ENCODE measurements at regions not wholly inside any gene's neighbourhood (a gene's known extent, or its start where the extent isn't known, plus 50 kb on each side); places are given as distances from the start of the nearest gene placed in this dataset.

- DNase-seq (ENCODE audit: extremely low read depth, insufficient read length) = no peak
- TF ChIP-seq, protein P1, sequence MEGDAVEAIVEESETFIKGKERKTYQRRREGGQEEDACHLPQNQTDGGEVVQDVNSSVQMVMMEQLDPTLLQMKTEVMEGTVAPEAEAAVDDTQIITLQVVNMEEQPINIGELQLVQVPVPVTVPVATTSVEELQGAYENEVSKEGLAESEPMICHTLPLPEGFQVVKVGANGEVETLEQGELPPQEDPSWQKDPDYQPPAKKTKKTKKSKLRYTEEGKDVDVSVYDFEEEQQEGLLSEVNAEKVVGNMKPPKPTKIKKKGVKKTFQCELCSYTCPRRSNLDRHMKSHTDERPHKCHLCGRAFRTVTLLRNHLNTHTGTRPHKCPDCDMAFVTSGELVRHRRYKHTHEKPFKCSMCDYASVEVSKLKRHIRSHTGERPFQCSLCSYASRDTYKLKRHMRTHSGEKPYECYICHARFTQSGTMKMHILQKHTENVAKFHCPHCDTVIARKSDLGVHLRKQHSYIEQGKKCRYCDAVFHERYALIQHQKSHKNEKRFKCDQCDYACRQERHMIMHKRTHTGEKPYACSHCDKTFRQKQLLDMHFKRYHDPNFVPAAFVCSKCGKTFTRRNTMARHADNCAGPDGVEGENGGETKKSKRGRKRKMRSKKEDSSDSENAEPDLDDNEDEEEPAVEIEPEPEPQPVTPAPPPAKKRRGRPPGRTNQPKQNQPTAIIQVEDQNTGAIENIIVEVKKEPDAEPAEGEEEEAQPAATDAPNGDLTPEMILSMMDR (IDR thresholded peaks at IDR 0.05; ENCODE audit: insufficient read depth, low read length, poor library complexity, severe bottlenecking) = peak; percentile 32
- Histone ChIP-seq H3K27me3 (replicated peaks; ENCODE audit: control insufficient read depth, insufficient read depth, low read length) (no peaks in the 10 kb centered on the region), H3K36me3 (ENCODE audit: control insufficient read depth, insufficient read depth, low read length) (no peaks in the 10 kb centered on the region), H3K4me3 (replicated peaks; ENCODE audit: low read depth, low read length) (no peak overlapping the region)
These were observed 412.8 kb downstream of the ZNF536 start for GRCh38 chr19:30784850-30785457.

DNA sequence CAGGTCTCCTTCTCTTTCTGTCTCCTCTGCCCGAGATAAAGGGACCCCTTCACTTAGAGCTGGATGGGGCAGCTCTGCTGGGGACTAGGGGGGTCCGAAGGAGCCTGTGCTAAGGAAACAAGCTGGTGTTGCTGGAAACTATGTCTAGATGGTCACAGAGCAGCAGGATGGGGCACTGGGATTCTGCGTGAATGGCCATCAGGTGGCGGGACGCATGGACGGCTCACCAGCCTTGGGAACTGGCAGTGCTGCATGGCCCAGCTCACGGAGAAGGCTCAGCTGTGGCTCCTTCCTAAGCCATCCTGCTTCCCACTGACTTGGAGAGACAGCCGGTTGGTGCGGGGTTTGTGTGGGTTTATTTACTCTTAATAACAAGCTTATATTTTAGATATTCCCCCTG is 411.8 kb downstream of the ZNF536 start:
- TF ChIP-seq, protein P1 (IDR thresholded peaks at IDR 0.05; ENCODE audit: insufficient read depth, low read length, poor library complexity, severe bottlenecking) = no peak
- Histone ChIP-seq H3K27me3 (replicated peaks; ENCODE audit: control insufficient read depth, insufficient read depth, low read length) (no peaks in the 10 kb centered on the region), H3K4me3 (replicated peaks; ENCODE audit: low read depth, low read length) (no peak overlapping the region), H3K36me3 (ENCODE audit: control insufficient read depth, insufficient read depth, low read length) (no peaks in the 10 kb centered on the region)
- no peak for DNase-seq (ENCODE audit: extremely low read depth, insufficient read length)

DNA sequence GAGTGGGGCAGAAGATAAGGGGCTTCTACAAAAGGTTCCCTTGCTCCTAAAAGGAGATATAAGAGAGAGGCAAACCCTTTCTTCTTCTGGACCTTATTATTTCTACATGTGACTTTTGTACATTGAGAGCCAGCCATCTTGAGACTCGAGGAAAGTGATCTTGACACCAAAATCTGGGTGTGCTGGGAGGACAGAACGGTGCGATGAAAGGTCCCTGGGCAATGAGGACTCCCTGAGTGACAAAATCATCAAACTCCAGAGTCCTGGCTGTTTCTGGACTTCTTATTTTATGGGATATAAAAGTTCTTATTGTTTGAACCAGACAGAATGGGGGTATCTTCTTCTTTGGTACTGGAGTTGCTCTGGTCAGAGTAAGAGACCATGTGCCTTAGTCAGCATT is 411.0 kb downstream of the ZNF536 start:
- TF ChIP-seq, protein P1 (IDR thresholded peaks at IDR 0.05; ENCODE audit: insufficient read depth, low read length, poor library complexity, severe bottlenecking) = no peak
- DNase-seq (ENCODE audit: extremely low read depth, insufficient read length) = no peak
- Histone ChIP-seq H3K4me3 (replicated peaks; ENCODE audit: low read depth, low read length) (no peak overlapping the region), H3K27me3 (replicated peaks; ENCODE audit: control insufficient read depth, insufficient read depth, low read length) (no peaks in the 10 kb centered on the region), H3K36me3 (ENCODE audit: control insufficient read depth, insufficient read depth, low read length) (no peaks in the 10 kb centered on the region)

- no peaks in the 10 kb centered on the region for H3K36me3 ChIP-seq (ENCODE audit: control insufficient read depth, insufficient read depth, low read length)
- DNase-seq (ENCODE audit: extremely low read depth, insufficient read length) = no peak
- no peak overlapping the region for H3K4me3 ChIP-seq (replicated peaks; ENCODE audit: low read depth, low read length)
- no peaks in the 10 kb centered on the region for H3K27me3 ChIP-seq (replicated peaks; ENCODE audit: control insufficient read depth, insufficient read depth, low read length)
- TF ChIP-seq, protein P1 (IDR thresholded peaks at IDR 0.05; ENCODE audit: insufficient read depth, low read length, poor library complexity, severe bottlenecking) = no peak
These were observed 409.3 kb downstream of the ZNF536 start for GRCh38 chr19:30781519-30781918.

DNA sequence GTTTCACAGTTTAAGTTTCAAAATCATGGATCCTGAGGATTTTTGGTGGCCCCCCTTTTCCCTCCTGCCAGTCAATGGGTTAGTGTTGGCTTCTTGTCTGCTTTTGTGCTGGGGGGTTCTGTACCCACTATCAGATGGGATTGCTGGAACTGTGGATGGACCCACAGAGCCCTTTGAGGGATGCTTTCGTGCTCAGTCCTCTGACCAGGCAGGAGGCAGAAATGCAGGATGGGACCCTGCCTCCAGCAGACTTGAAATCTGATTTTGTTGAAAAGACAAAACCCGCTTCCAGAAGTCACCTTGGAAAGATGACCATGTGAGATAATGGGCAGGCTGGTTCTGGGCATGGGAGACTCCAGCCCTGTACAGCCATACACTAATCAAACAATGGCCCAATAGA is 408.9 kb downstream of the ZNF536 start:
- no peaks in the 10 kb centered on the region for H3K36me3 ChIP-seq (ENCODE audit: control insufficient read depth, insufficient read depth, low read length)
- H3K4me3 ChIP-seq (replicated peaks; ENCODE audit: low read depth, low read length) = no peak overlapping the region
- TF ChIP-seq, protein P1 (IDR thresholded peaks at IDR 0.05; ENCODE audit: insufficient read depth, low read length, poor library complexity, severe bottlenecking) = no peak
- no peaks in the 10 kb centered on the region for H3K27me3 ChIP-seq (replicated peaks; ENCODE audit: control insufficient read depth, insufficient read depth, low read length)
- DNase-seq (ENCODE audit: extremely low read depth, insufficient read length) = no peak

DNA sequence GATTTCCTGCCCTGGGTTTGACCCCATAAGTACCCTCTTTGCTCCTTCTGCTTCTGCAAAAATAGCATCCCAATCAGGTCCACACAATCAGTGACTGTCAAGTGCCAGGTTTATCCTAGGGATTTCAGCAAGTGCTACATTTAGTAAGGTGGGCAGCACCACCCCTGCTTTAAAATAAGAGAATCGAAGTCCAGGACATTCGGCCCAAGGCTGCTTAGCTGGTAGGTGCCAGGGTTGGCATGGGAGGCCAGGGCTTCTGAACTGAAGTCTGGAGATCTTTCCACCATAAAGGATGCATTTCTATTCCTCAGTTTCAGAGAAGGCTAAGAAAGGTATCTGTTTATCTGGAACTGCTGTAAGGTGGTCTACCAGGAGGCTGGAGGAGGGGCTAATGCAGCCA is 408.3 kb downstream of the ZNF536 start:
- Histone ChIP-seq H3K4me3 (replicated peaks; ENCODE audit: low read depth, low read length) (no peak overlapping the region), H3K27me3 (replicated peaks; ENCODE audit: control insufficient read depth, insufficient read depth, low read length) (no peaks in the 10 kb centered on the region), H3K36me3 (ENCODE audit: control insufficient read depth, insufficient read depth, low read length) (no peaks in the 10 kb centered on the region)
- DNase-seq (ENCODE audit: extremely low read depth, insufficient read length) = no peak
- TF ChIP-seq, protein P1 (IDR thresholded peaks at IDR 0.05; ENCODE audit: insufficient read depth, low read length, poor library complexity, severe bottlenecking) = no peak
